OCI-LY1 (cell line): ENCODE measurements at regions not wholly inside any gene's neighbourhood (a gene's known extent, or its start where the extent isn't known, plus 50 kb on each side); places are given as distances from the start of the nearest gene placed in this dataset.

Experiments
- H2AFZ ChIP-seq: fragments of 200-600 bp; sonication (generic), shearing (Covaris generic); 2 replicates; pipeline ENCODE4 v1.6.0; 2014; ENCODE audit warnings: antibody characterized with exemption, mild to moderate bottlenecking, low read length
- H3F3A ChIP-seq: fragments of 200-600 bp; sonication (generic), shearing (Covaris generic); 2 replicates; pipeline ENCODE4 v1.6.0; 2014; ENCODE audit warnings: mild to moderate bottlenecking, antibody characterized with exemption, low read length, moderate library complexity; ENCODE audit not compliant: insufficient read depth
- H3K27ac ChIP-seq: fragments of 200-600 bp; sonication (generic); 2 replicates; pipeline ENCODE4 v1.5.1; 2014; ENCODE audit warnings: low read length, mixed run types, mild to moderate bottlenecking, low read depth; ENCODE audit not compliant: poor library complexity, severe bottlenecking
- H3K27me3 ChIP-seq: fragments of 200-600 bp; sonication (generic); 2 replicates; pipeline ENCODE4 v1.6.0; 2014; ENCODE audit warnings: antibody characterized with exemption, mild to moderate bottlenecking, low read length, moderate library complexity; ENCODE audit not compliant: insufficient read depth
- H3K36me3 ChIP-seq: fragments of 200-600 bp; sonication (generic); 2 replicates; pipeline ENCODE4 v1.6.1; 2014; ENCODE audit warnings: mild to moderate bottlenecking, antibody characterized with exemption, low read length, moderate library complexity, mixed read lengths; ENCODE audit not compliant: insufficient read depth
- H3K4me1 ChIP-seq: fragments of 200-600 bp; sonication (generic); 2 replicates; pipeline ENCODE4 v1.5.1; 2014; ENCODE audit warnings: mild to moderate bottlenecking, low read length, moderate library complexity; ENCODE audit not compliant: insufficient read depth, severe bottlenecking
- H3K4me2 ChIP-seq: fragments of 200-600 bp; sonication (generic), shearing (Covaris generic); 2 replicates; pipeline ENCODE4 v1.6.1; 2014; ENCODE audit warnings: low read length
- H3K4me3 ChIP-seq: fragments of 200-600 bp; sonication (generic); 2 replicates; pipeline ENCODE4 v1.5.1; 2014; ENCODE audit warnings: low read length, low read depth, mild to moderate bottlenecking, mixed read lengths; ENCODE audit not compliant: poor library complexity, severe bottlenecking
- H3K79me2 ChIP-seq: fragments of 200-600 bp; shearing (Covaris generic); 2 replicates; pipeline ENCODE4 v1.6.1; 2016; ENCODE audit warnings: mixed run types, low read length, mixed read lengths; ENCODE audit not compliant: insufficient read depth
- H3K9ac ChIP-seq: fragments of 200-600 bp; sonication (generic), shearing (Covaris generic); 2 replicates; pipeline ENCODE4 v1.6.1; 2014; ENCODE audit warnings: mild to moderate bottlenecking, low read length, mixed read lengths
- H3K9me2 ChIP-seq: fragments of 200-600 bp; sonication (generic), shearing (Covaris generic); 2 replicates; pipeline ENCODE4 v1.6.1; 2014; ENCODE audit warnings: low read depth, mild to moderate bottlenecking, low read length, mixed read lengths
- H3K9me3 ChIP-seq: fragments of 200-600 bp; shearing (Covaris generic); 2 replicates; pipeline ENCODE4 v1.6.1; 2014; ENCODE audit warnings: low read length, mixed read lengths
- H4K20me1 ChIP-seq: fragments of 200-600 bp; sonication (generic), shearing (Covaris generic); 2 replicates; pipeline ENCODE4 v1.6.0; 2016; ENCODE audit warnings: mild to moderate bottlenecking, low read length; ENCODE audit not compliant: insufficient read depth
- CTCF ChIP-seq: fragments of 200-600 bp; sonication (generic), shearing (Covaris generic); IDR thresholded peaks from 2 replicates; pipeline ENCODE4 v1.5.1; 2017; ENCODE audit warnings: mild to moderate bottlenecking, antibody characterized with exemption, low read length, moderate library complexity, mixed read lengths
- EZH2 ChIP-seq: fragments of 200-600 bp; sonication (generic), shearing (Covaris generic); IDR thresholded peaks from 2 replicates; pipeline ENCODE4 v1.8.0; 2017; ENCODE audit warnings: borderline replicate concordance, mixed run types, mild to moderate bottlenecking, antibody characterized with exemption, low read length, moderate library complexity, mixed read lengths

GRCh38 chr1:206415942-206416341 is 54.3 kb upstream of the IKBKE start:
- peaks cover 27% of the 10 kb centered on the region; the same call in 1 of the 2 replicates for H3K36me3 ChIP-seq
- no peak overlapping the region for H3K27ac ChIP-seq
- no peaks in the 10 kb centered on the region for H3K27me3 ChIP-seq
- H4K20me1 ChIP-seq = no peaks in the 10 kb centered on the region
- no peaks in the 10 kb centered on the region for H3F3A ChIP-seq
- H3K9me3 ChIP-seq = no peaks in the 10 kb centered on the region
- no peaks in the 10 kb centered on the region for H3K79me2 ChIP-seq
- H3K9me2 ChIP-seq = no peaks in the 10 kb centered on the region
- H2AFZ ChIP-seq = no peak overlapping the region
- no peaks in the 10 kb centered on the region for H3K4me1 ChIP-seq
- H3K9ac ChIP-seq = no peak overlapping the region
- H3K4me3 ChIP-seq = no peak overlapping the region
- H3K4me2 ChIP-seq = no peak overlapping the region
- no peak for TF ChIP-seq CTCF
- no peak for TF ChIP-seq EZH2

GRCh38 chr1:206417774-206418614 is 52.3 kb upstream of the IKBKE start:
- Histone ChIP-seq H3K27ac (no peak overlapping the region), H3K79me2 (no peaks in the 10 kb centered on the region), H3F3A (no peaks in the 10 kb centered on the region), H3K36me3 (peaks cover 36% of the 10 kb centered on the region; the same call in 1 of the 2 replicates), H2AFZ (no peak overlapping the region), H3K4me3 (no peak overlapping the region), H3K9ac (no peak overlapping the region), H3K9me2 (no peaks in the 10 kb centered on the region), H3K9me3 (no peaks in the 10 kb centered on the region), H3K27me3 (no peaks in the 10 kb centered on the region), H3K4me2 (no peak overlapping the region), H3K4me1 (no peaks in the 10 kb centered on the region), H4K20me1 (no peaks in the 10 kb centered on the region)
- TF ChIP-seq EZH2 = no peak
- no peak for TF ChIP-seq CTCF

- no peaks in the 10 kb centered on the region for H3K9me3 ChIP-seq
- no peak for TF ChIP-seq EZH2
- no peak for TF ChIP-seq CTCF
- H3K36me3 ChIP-seq = peaks cover 36% of the 10 kb centered on the region; the same call in 1 of the 2 replicates
- H3K27ac ChIP-seq = no peak overlapping the region
- H3K9ac ChIP-seq = no peak overlapping the region
- no peaks in the 10 kb centered on the region for H3K79me2 ChIP-seq
- H4K20me1 ChIP-seq = no peaks in the 10 kb centered on the region
- no peak overlapping the region for H3K4me3 ChIP-seq
- no peaks in the 10 kb centered on the region for H3K27me3 ChIP-seq
- H3K4me2 ChIP-seq = no peak overlapping the region
- no peaks in the 10 kb centered on the region for H3F3A ChIP-seq
- no peaks in the 10 kb centered on the region for H3K4me1 ChIP-seq
- no peak overlapping the region for H2AFZ ChIP-seq
- H3K9me2 ChIP-seq = no peaks in the 10 kb centered on the region
These were observed 51.0 kb upstream of the IKBKE start for GRCh38 chr1:206419250-206419649.
